ENCODE measurements at regions not wholly inside any gene's neighbourhood (a gene's known extent, or its start where the extent isn't known, plus 50 kb on each side); places are given as distances from the start of the nearest gene placed in this dataset.

- ChIA-PET CTCF (interaction anchor here (0.5 to 2.8 kb wide), 46 partner anchors 8 to 1581 kb away, joined by 3 to 30 read pairs (median 4); no protein-coding TSS in a partner anchor), POLR2A (no interaction called here)
- peak; percentile 91 for TF ChIP-seq CTCF (IDR thresholded peaks at IDR 0.05; ENCODE audit: low read depth, low read length)
- H3K4me3 ChIP-seq (ENCODE audit: low read depth, low read length), result no peak overlapping the region
- peak; percentile 43 for DNase-seq (ENCODE audit: low read depth, low spot score)
- H3K27me3 ChIP-seq (ENCODE audit: control insufficient read depth, insufficient read depth, low read length), result no peaks in the 10 kb centered on the region
- H3K27ac ChIP-seq (ENCODE audit: low read depth, low read length), result no peak overlapping the region
- peaks cover 4% of the 10 kb centered on the region; the same call in 1 of the 2 replicates for H3K9me3 ChIP-seq (ENCODE audit: control insufficient read depth, insufficient read depth, low read length)
These were observed 312.7 kb upstream of the CCDC54 start for GRCh38 chr3:107064405-107065060.

GRCh38 chr3:107065094-107065861, 312.0 kb upstream of the CCDC54 start:
- ChIA-PET CTCF (interaction anchor here (0.5 to 2.8 kb wide), 40 partner anchors 7 to 1478 kb away, joined by 3 to 30 read pairs (median 4); no protein-coding TSS in a partner anchor), POLR2A (no interaction called here)
- TF ChIP-seq CTCF (IDR thresholded peaks at IDR 0.05; ENCODE audit: low read depth, low read length), result no peak
- no peak for DNase-seq (ENCODE audit: low read depth, low spot score)
- Histone ChIP-seq H3K27ac (ENCODE audit: low read depth, low read length) (no peak overlapping the region), H3K4me3 (ENCODE audit: low read depth, low read length) (no peak overlapping the region), H3K27me3 (ENCODE audit: control insufficient read depth, insufficient read depth, low read length) (no peaks in the 10 kb centered on the region), H3K9me3 (ENCODE audit: control insufficient read depth, insufficient read depth, low read length) (peaks cover 4% of the 10 kb centered on the region; the same call in 1 of the 2 replicates)

- ChIA-PET CTCF (no interaction called here), POLR2A (no interaction called here)
- Histone ChIP-seq H3K27ac (ENCODE audit: low read depth, low read length) (no peak overlapping the region), H3K9me3 (ENCODE audit: control insufficient read depth, insufficient read depth, low read length) (peaks cover 4% of the 10 kb centered on the region; the same call in 1 of the 2 replicates), H3K27me3 (ENCODE audit: control insufficient read depth, insufficient read depth, low read length) (no peaks in the 10 kb centered on the region), H3K4me3 (ENCODE audit: low read depth, low read length) (no peak overlapping the region)
- no peak for DNase-seq (ENCODE audit: low read depth, low spot score)
- no peak for TF ChIP-seq CTCF (IDR thresholded peaks at IDR 0.05; ENCODE audit: low read depth, low read length)
These were observed 309.8 kb upstream of the CCDC54 start for GRCh38 chr3:107067421-107067820.

GRCh38 chr3:107068980-107069379, 308.3 kb upstream of the CCDC54 start:
- CTCF ChIA-PET, result interaction anchor here (0.6 to 0.8 kb wide), 2 partner anchors 49 to 460 kb away, joined by 3 read pairs; no protein-coding TSS in a partner anchor
- H3K4me3 ChIP-seq (ENCODE audit: low read depth, low read length), result no peak overlapping the region
- POLR2A ChIA-PET, result no interaction called here
- no peaks in the 10 kb centered on the region for H3K27me3 ChIP-seq (ENCODE audit: control insufficient read depth, insufficient read depth, low read length)
- H3K9me3 ChIP-seq (ENCODE audit: control insufficient read depth, insufficient read depth, low read length), result peaks cover 4% of the 10 kb centered on the region; the same call in 1 of the 2 replicates
- peak; percentile 45 for DNase-seq (ENCODE audit: low read depth, low spot score)
- no peak for TF ChIP-seq CTCF (IDR thresholded peaks at IDR 0.05; ENCODE audit: low read depth, low read length)
- peak overlapping the region; percentile 48 for H3K27ac ChIP-seq (ENCODE audit: low read depth, low read length)

GRCh38 chr3:107076946-107077345, 300.3 kb upstream of the CCDC54 start:
- ChIA-PET CTCF (interaction anchor here (3.0 kb wide), 1 partner anchor 11 kb away, joined by 15 read pairs; no protein-coding TSS in a partner anchor), POLR2A (no interaction called here)
- no peak for TF ChIP-seq CTCF (IDR thresholded peaks at IDR 0.05; ENCODE audit: low read depth, low read length)
- Histone ChIP-seq H3K4me3 (ENCODE audit: low read depth, low read length) (no peak overlapping the region), H3K27ac (ENCODE audit: low read depth, low read length) (no peak overlapping the region), H3K9me3 (ENCODE audit: control insufficient read depth, insufficient read depth, low read length) (no peaks in the 10 kb centered on the region), H3K27me3 (ENCODE audit: control insufficient read depth, insufficient read depth, low read length) (no peaks in the 10 kb centered on the region)
- DNase-seq (ENCODE audit: low read depth, low spot score), result no peak
